ENCODE measurements at regions not wholly inside any gene's neighbourhood (a gene's known extent, or its start where the extent isn't known, plus 50 kb on each side); places are given as distances from the start of the nearest gene placed in this dataset.

- no peak for DNase-seq
These were observed 245.5 kb downstream of the PHLDA1 start for GRCh38 chr12:75786070-75786469.

DNA sequence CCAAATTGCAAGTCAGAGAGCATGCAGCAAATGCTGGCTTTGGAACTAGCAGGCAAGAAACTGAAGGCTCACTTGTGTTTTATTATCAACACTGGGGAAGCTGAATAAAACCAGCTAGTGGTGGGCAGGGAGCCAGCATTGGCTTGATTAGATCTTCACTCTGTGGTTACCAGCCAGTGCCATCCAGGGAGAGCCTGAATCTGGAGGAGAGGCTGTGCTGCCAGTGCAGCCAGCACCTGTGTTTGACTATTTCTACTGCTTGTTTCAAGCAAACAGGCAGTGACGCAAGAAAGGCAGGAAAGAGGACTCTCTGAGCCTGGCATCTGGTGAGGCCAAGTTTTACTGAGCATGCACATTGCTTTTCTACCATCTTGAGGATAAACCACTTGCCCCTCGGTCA, 247.0 kb downstream of the PHLDA1 start:
- POLR2A ChIA-PET, result no interaction called here
- intact Hi-C loops (cut with micrococcal nuclease), result no loop called here
- Histone ChIP-seq H3K27ac (ENCODE audit: low read depth, low read length) (no peak overlapping the region), H3K9me3 (ENCODE audit: control insufficient read depth in 2 of 3, low read length in 3 of 3) (no peaks in the 10 kb centered on the region), H3K4me1 (ENCODE audit: control insufficient read depth in 2 of 2, insufficient read depth in 2 of 2, low read length in 2 of 2) (no peaks in the 10 kb centered on the region), H3K4me3 (ENCODE audit: low read length) (no peak overlapping the region), H3K27me3 (ENCODE audit: control insufficient read depth in 2 of 2, insufficient read depth in 2 of 2, low read length in 2 of 2) (no peaks in the 10 kb centered on the region), H3K36me3 (ENCODE audit: control insufficient read depth in 2 of 3, insufficient read depth in 3 of 3, low read length in 3 of 3) (no peaks in the 10 kb centered on the region)
- Mint-ChIP-seq H3K27ac (peak overlapping the region in 1 of 9 donors; percentile 9), H3K36me3 (no peaks in the 10 kb centered on the region), H3K4me3 (no peak overlapping the region), H3K27me3 (peaks cover 0 to 15% (median 7%) of the 10 kb centered on the region in 5 donors), H3K4me1 (peaks cover 0 to 3% (median 0%) of the 10 kb centered on the region in 7 donors), H3K9me3 (peaks cover 0 to 1% (median 0%) of the 10 kb centered on the region in 11 donors)
- CTCF ChIA-PET, result no interaction called here
- ATAC-seq, result no peak
- no peak for DNase-seq

More at GRCh38 chr12:75786070-75786469, 245.5 kb downstream of the PHLDA1 start:
- peaks cover 0 to 4% (median 2%) of the 10 kb centered on the region in 5 donors for H3K27me3 Mint-ChIP-seq
- ATAC-seq, result no peak
- no peak overlapping the region for H3K4me3 Mint-ChIP-seq
- Histone ChIP-seq H3K4me1 (ENCODE audit: control insufficient read depth in 2 of 2, insufficient read depth in 2 of 2, low read length in 2 of 2) (no peaks in the 10 kb centered on the region), H3K9me3 (ENCODE audit: control insufficient read depth in 2 of 3, low read length in 3 of 3) (no peaks in the 10 kb centered on the region), H3K27ac (ENCODE audit: low read depth, low read length) (no peak overlapping the region), H3K4me3 (ENCODE audit: low read length) (no peak overlapping the region), H3K27me3 (ENCODE audit: control insufficient read depth in 2 of 2, insufficient read depth in 2 of 2, low read length in 2 of 2) (no peaks in the 10 kb centered on the region), H3K36me3 (ENCODE audit: control insufficient read depth in 2 of 3, insufficient read depth in 3 of 3, low read length in 3 of 3) (no peaks in the 10 kb centered on the region)
- peaks cover 0 to 3% (median 0%) of the 10 kb centered on the region in 7 donors for H3K4me1 Mint-ChIP-seq
- POLR2A ChIA-PET, result no interaction called here
- H3K36me3 Mint-ChIP-seq, result no peaks in the 10 kb centered on the region
- no peak overlapping the region for H3K27ac Mint-ChIP-seq
- H3K9me3 Mint-ChIP-seq, result peaks cover 0 to 1% (median 0%) of the 10 kb centered on the region in 11 donors
- CTCF ChIA-PET, result no interaction called here
- intact Hi-C loops (cut with micrococcal nuclease), result no loop called here

DNA sequence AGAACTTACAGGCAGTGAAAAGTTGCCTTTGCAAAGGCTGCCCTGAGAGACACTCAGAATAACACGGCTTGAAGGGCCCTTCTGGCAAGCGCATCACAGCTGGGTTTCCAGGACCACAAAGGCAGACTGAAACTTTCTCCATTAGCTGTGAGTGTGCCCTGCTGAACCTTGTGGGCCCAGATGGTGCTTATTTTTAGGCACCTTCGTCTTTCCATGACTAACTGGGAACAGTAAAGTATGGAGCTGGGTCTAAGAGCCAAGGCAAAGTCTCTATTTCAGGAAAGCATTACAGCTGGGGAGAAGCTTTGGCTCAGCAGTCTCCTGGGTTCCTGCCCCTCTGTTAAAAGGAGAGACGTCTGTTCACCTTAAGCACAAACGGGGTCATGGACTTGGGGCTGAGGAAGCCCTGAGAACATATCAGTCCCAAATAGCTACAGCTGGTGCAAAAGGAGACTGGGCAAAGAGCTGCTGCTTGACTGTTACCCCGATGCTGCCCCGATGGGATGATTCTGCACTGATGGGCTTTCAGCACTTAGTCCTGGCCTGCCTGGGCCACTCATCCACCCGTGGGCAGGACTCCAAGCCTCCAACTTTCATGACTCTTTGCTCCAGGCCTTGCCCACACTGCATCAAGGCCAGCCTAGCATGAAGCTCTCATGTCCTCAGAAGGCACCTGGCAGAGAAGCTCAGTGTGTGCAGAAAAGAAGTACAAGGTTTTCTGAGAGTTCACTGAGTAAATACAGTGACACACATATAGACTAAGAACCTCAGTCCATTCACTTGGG, 248.3 kb downstream of the PHLDA1 start:
- POLR2A ChIA-PET, result no interaction called here
- no peak overlapping the region for H3K27ac Mint-ChIP-seq
- H3K27me3 Mint-ChIP-seq, result peaks cover 0 to 16% (median 8%) of the 10 kb centered on the region in 5 donors
- no peaks in the 10 kb centered on the region for H3K4me1 ChIP-seq (ENCODE audit: control insufficient read depth in 2 of 2, insufficient read depth in 2 of 2, low read length in 2 of 2)
- DNase-seq, result no peak
- no peak overlapping the region for H3K27ac ChIP-seq (ENCODE audit: low read depth, low read length)
- no peaks in the 10 kb centered on the region for H3K27me3 ChIP-seq (ENCODE audit: control insufficient read depth in 2 of 2, insufficient read depth in 2 of 2, low read length in 2 of 2)
- no peak overlapping the region for H3K4me3 Mint-ChIP-seq
- no peak for ATAC-seq
- peaks cover 0 to 1% (median 0%) of the 10 kb centered on the region in 11 donors for H3K9me3 Mint-ChIP-seq
- intact Hi-C loops (cut with micrococcal nuclease), result no loop called here
- peaks cover 0 to 3% (median 0%) of the 10 kb centered on the region in 7 donors for H3K4me1 Mint-ChIP-seq
- no peaks in the 10 kb centered on the region for H3K36me3 ChIP-seq (ENCODE audit: control insufficient read depth in 2 of 3, insufficient read depth in 3 of 3, low read length in 3 of 3)
- no peaks in the 10 kb centered on the region for H3K36me3 Mint-ChIP-seq
- CTCF ChIA-PET, result no interaction called here
- H3K4me3 ChIP-seq (ENCODE audit: low read length), result no peak overlapping the region
- H3K9me3 ChIP-seq (ENCODE audit: control insufficient read depth in 2 of 3, low read length in 3 of 3), result no peaks in the 10 kb centered on the region

DNA sequence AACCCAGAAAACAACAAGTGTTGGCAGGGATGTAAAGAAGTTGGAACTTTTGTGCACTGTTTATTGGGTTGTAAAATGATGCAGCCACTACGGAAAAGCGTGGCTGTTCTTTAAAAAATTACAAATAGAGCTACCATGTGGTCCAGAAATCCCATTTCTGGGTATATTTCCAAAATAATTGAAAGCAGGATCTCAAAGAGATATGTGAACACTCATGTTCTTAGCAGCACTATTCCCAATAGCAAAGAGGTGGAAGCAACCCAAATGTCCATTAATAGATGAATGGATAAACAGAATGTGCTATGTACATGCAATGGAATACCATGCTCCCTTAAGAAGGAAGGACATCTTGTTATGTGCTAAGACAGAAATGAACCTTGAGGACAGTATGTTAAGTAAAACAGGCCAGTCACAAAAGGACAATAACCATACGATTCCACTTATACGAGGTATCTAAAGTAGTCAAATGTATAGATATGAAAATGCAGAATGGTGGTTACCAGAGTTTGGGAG, 249.5 kb downstream of the PHLDA1 start:
- intact Hi-C loops (cut with micrococcal nuclease), result no loop called here
- POLR2A ChIA-PET, result no interaction called here
- Mint-ChIP-seq H3K9me3 (peaks cover 0 to 2% (median 0%) of the 10 kb centered on the region in 11 donors), H3K36me3 (no peaks in the 10 kb centered on the region), H3K27ac (no peak overlapping the region), H3K4me1 (peaks cover 0 to 3% (median 0%) of the 10 kb centered on the region in 7 donors), H3K27me3 (peaks cover 0 to 18% (median 9%) of the 10 kb centered on the region in 5 donors), H3K4me3 (no peak overlapping the region)
- Histone ChIP-seq H3K4me1 (ENCODE audit: control insufficient read depth in 2 of 2, insufficient read depth in 2 of 2, low read length in 2 of 2) (no peaks in the 10 kb centered on the region), H3K27me3 (ENCODE audit: control insufficient read depth in 2 of 2, insufficient read depth in 2 of 2, low read length in 2 of 2) (no peaks in the 10 kb centered on the region), H3K9me3 (ENCODE audit: control insufficient read depth in 2 of 3, low read length in 3 of 3) (no peaks in the 10 kb centered on the region), H3K36me3 (ENCODE audit: control insufficient read depth in 2 of 3, insufficient read depth in 3 of 3, low read length in 3 of 3) (no peaks in the 10 kb centered on the region), H3K27ac (ENCODE audit: low read depth, low read length) (no peak overlapping the region), H3K4me3 (ENCODE audit: low read length) (no peak overlapping the region)
- no peak for DNase-seq
- ATAC-seq, result no peak
- CTCF ChIA-PET, result no interaction called here

GRCh38 chr12:75781532-75782046, 250.0 kb downstream of the PHLDA1 start:
- CTCF ChIA-PET, result no interaction called here

GRCh38 chr12:75779891-75780496, 251.6 kb downstream of the PHLDA1 start:
- ChIA-PET POLR2A (no interaction called here), CTCF (no interaction called here)
- no peak overlapping the region for H3K27ac ChIP-seq (ENCODE audit: low read depth, low read length)
- Mint-ChIP-seq H3K36me3 (no peaks in the 10 kb centered on the region), H3K27ac (no peak overlapping the region), H3K4me3 (no peak overlapping the region), H3K9me3 (peaks cover 0 to 2% (median 0%) of the 10 kb centered on the region in 11 donors), H3K4me1 (peaks cover 0 to 3% (median 0%) of the 10 kb centered on the region in 7 donors), H3K27me3 (peaks cover 0 to 23% (median 9%) of the 10 kb centered on the region in 5 donors)
- no peak for DNase-seq
- intact Hi-C loops (cut with micrococcal nuclease), result no loop called here
- H3K4me1 ChIP-seq (ENCODE audit: control insufficient read depth in 2 of 2, insufficient read depth in 2 of 2, low read length in 2 of 2), result no peaks in the 10 kb centered on the region
- H3K36me3 ChIP-seq (ENCODE audit: control insufficient read depth in 2 of 3, insufficient read depth in 3 of 3, low read length in 3 of 3), result no peaks in the 10 kb centered on the region
- H3K9me3 ChIP-seq (ENCODE audit: control insufficient read depth in 2 of 3, low read length in 3 of 3), result no peaks in the 10 kb centered on the region
- H3K4me3 ChIP-seq (ENCODE audit: low read length), result no peak overlapping the region
- no peak for ATAC-seq
- H3K27me3 ChIP-seq (ENCODE audit: control insufficient read depth in 2 of 2, insufficient read depth in 2 of 2, low read length in 2 of 2), result no peaks in the 10 kb centered on the region

More at GRCh38 chr12:75781532-75782046, 250.0 kb downstream of the PHLDA1 start:
- H3K4me3 Mint-ChIP-seq, result no peak overlapping the region
- no peaks in the 10 kb centered on the region for H3K4me1 ChIP-seq (ENCODE audit: control insufficient read depth in 2 of 2, insufficient read depth in 2 of 2, low read length in 2 of 2)
- no peak overlapping the region for H3K4me3 ChIP-seq (ENCODE audit: low read length)
- peaks cover 0 to 18% (median 9%) of the 10 kb centered on the region in 5 donors for H3K27me3 Mint-ChIP-seq
- no peaks in the 10 kb centered on the region for H3K27me3 ChIP-seq (ENCODE audit: control insufficient read depth in 2 of 2, insufficient read depth in 2 of 2, low read length in 2 of 2)
- no peak for DNase-seq
- H3K27ac ChIP-seq (ENCODE audit: low read depth, low read length), result no peak overlapping the region
- intact Hi-C loops (cut with micrococcal nuclease), result no loop called here
- POLR2A ChIA-PET, result no interaction called here
- no peaks in the 10 kb centered on the region for H3K36me3 Mint-ChIP-seq
- no peaks in the 10 kb centered on the region for H3K36me3 ChIP-seq (ENCODE audit: control insufficient read depth in 2 of 3, insufficient read depth in 3 of 3, low read length in 3 of 3)
- H3K27ac Mint-ChIP-seq, result no peak overlapping the region
- H3K9me3 Mint-ChIP-seq, result peaks cover 0 to 2% (median 0%) of the 10 kb centered on the region in 11 donors
- H3K9me3 ChIP-seq (ENCODE audit: control insufficient read depth in 2 of 3, low read length in 3 of 3), result no peaks in the 10 kb centered on the region
- no peak for ATAC-seq
- H3K4me1 Mint-ChIP-seq, result peaks cover 0 to 3% (median 0%) of the 10 kb centered on the region in 7 donors

All from naive thymus-derived CD4-positive, alpha-beta T cell (primary cell).